HPDE6-E6E7 (cell line): ENCODE measurements at regions not wholly inside any gene's neighbourhood (a gene's known extent, or its start where the extent isn't known, plus 50 kb on each side); places are given as distances from the start of the nearest gene placed in this dataset.
"Not testable (repeated sequence)": the region's sequence is repeated elsewhere in the genome, so short reads cannot be mapped to it uniquely, and the experiment has no call there.

Source experiments
- DNase-seq: peaks from one replicate; pipeline ENCODE4 v3.0.0; 2011; ENCODE audit warnings: missing footprints; ENCODE audit errors: extremely low spot score

GRCh38 chr14:103186909-103187586 is 63.8 kb downstream of the TNFAIP2 start:
- DNase-seq, result no peak

GRCh38 chr14:103187911-103188310 is 64.7 kb downstream of the TNFAIP2 start:
- DNase-seq, result no peak

DNA sequence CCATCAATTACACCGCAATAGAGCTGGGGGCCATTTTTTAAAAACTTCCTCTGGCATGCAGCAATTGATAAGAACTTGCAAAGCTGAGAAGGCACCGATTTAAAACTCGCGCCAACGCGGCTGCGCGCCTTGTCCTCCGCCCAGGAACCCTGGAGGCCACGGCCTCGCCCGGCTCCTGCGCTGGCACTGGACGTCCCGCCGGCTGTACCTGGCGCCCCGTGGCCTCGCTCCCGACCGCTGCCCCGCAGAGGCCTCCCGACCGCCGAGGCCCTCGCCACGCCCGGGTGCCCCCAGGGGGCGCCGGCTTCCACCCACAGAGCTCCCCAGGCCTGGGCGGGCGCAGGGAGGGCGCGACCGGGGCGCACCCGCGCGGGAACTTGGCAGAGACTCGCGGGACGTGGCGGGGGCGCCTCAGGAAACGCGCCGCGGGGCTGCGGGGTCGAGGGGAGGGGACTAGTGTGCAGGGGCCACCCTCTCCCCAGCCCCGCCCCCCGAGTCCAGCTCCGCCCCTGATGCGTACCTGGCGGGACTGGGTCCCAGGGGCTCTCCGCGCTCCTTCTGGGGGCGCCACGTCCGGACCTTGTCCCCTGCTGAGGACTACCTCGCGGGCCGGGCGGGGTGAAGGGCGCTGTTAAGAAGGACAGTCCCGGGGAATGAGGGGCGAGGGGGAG is 65.7 kb downstream of the TNFAIP2 start:
- no peak for DNase-seq

- DNase-seq, result no peak
Observed at GRCh38 chr14:103189481-103190470, 66.5 kb downstream of the TNFAIP2 start.

- no peak for DNase-seq
Observed at GRCh38 chr14:103190741-103191140, 67.5 kb downstream of the TNFAIP2 start.

DNA sequence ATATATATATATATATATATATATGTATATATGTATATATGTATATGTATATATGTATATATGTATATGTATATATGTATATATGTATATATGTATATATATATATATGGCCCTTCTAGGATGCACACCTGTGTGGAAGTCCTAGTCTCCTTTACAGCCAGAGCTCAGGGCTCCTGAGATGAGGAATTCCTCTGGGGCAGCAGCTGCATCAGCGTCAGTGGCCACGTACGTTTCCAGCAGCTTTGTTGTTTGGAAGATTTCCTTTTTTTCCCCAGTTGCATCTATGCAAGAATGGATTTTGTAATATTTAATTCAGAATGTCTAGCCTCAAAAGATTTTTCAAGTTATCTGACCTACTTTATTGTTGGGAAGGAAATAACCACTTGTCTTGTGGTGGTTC is 68.6 kb downstream of the TNFAIP2 start:
- no peak for DNase-seq

- DNase-seq, result no peak
Observed at GRCh38 chr14:103192246-103192840, 69.1 kb downstream of the TNFAIP2 start.

DNA sequence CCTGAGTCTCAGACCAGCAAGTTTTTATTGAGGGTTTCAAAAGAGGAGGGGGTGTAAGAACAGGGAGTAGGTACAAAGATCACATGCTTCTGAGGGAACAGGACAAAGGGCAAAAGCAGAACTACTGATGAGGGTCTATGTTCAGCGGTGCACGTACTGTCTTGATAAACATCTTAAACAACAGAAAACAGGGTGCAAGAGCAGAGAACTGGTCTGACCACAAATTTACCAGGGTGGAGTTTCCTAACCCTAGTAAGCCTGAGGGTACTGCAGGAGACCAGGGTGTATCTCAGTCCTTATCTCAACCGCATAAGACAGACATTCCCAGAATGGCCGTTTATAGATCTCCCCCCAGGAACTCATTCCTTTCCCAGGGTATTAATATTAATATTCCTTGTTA is 69.6 kb downstream of the TNFAIP2 start:
- not testable (repeated sequence) for DNase-seq

DNA sequence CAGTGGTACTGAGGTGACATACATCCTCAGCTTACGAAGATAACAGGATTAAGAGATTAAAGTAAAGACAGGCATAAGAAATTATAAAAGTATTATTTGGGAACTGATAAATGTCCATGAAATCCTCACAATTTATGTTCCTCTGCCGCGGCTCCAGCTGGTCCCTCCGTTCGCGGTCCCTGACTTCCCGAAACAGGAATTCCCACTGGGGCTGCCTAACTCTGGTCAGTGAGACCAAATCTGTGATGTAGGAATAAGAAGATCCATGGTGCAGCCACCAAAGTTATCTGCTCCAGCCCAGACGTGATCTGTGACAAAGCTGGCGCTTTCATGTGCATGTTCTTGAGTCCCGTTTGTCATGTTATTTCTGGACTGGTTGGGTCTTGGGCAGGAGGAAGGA is 70.2 kb downstream of the TNFAIP2 start:
- DNase-seq, result not testable (repeated sequence)

- no peak for DNase-seq
Observed at GRCh38 chr14:103194256-103195045, 71.2 kb downstream of the TNFAIP2 start.

DNA sequence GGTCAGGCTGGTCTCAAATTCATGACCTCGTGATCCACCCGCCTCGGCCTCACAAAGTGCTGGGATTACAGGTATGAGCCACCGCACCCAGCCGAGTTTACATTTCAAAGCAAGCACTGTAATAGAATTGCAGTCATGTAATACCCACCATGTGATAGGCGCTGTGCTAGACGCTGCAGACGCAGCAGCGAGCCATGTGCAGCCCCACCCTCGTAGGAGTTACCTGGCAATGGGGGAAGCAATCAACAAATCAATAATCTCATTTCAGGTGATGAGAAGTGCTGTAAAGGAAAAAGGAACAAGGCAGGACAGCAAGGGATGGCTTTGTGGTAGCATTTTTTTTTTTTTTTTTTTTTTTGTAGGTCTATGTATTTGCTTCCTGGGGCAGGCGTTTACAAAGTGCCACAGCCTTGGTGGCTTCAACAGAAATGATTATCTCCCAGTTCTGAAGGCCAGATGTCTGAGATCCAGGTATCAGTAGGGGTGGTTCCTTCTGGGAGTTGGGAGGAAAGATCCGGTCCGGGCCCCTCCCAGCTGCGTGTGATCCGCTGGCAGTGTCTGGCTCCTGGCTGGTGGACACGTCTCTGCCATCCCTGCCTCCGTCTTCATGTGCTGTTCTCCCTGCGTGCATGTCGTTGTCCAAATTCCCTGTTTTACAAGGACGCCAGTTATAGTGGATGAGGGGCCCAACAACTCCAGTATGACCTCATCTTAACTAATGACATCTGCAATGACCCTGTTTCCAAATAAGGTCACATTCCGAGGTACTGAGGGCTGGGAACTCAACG is 72.8 kb downstream of the TNFAIP2 start:
- no peak for DNase-seq

- no peak for DNase-seq
Observed at GRCh38 chr14:103196716-103197115, 73.5 kb downstream of the TNFAIP2 start.

- DNase-seq, result peak; percentile 25
Observed at GRCh38 chr14:103198131-103199105, 75.2 kb downstream of the TNFAIP2 start.

DNA sequence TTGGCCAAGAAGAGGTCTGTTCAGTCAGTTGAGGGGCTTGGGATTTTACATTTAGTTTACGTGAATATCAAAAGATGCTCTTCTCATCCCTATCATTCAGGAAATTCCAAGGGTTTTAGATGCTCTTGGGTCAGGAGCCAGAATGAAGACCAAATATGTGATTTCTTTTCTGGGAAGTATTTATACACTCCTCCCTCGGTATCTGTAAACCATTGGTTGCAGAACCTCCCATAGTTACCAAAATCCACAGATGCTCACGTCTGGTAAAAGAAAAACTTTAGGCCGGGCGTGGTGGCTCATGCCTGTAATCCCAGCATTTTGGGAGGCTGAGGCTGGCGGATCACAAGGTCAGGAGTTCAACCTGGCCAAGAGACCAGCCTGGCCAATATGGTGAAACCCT is 75.9 kb downstream of the TNFAIP2 start:
- no peak for DNase-seq

GRCh38 chr14:103201801-103202200 is 78.5 kb downstream of the TNFAIP2 start:
- no peak for DNase-seq

DNA sequence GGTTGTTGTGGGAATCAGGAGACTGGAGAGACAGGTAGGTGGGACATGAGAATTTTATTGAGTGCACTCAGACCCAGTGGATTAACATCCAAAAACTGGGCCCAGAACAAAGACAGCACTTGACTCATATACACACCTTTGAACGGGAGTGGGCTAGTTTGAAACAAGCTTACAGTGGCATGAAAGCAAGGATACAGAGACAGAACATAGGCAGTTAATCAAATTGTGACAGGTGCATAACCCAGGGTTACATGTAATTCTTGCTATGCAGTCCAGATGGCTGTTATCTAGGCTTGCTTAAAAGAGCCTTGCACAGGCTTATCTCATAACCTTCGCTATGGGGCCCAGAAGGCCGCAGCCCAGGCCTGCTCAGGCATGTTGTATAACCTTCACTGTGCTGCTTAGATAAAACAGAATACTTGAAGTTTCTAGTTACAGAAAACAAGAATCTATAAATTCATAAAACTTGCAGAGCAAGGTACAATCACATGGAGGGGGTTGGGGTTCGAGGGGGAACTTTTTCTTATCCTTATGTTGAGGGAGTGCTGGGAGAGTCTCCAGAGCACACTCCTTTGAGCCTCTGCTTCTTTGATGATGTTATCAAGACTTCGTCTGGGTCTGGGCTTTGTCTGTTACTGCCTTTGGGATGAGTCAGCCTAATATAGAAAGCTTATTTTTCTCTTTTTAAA is 81.7 kb downstream of the TNFAIP2 start:
- DNase-seq, result no peak

DNA sequence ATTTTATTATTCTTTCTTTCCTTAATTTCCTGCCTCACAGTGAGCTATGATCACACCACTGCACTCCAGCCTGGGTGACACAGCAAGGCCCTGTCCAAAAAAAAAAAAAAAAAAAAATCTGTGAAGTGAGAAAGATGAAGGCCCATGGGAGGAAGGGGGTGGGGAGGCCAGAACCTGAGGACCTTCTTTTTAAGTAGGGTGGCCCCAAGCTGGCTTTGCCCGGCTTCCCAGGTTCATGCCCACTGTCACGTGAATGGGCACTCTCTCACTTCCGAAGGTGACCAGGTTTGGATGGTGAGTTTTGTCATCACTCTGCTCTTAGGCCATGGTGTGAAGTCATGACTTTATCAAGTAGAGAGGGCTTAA is 82.3 kb downstream of the TNFAIP2 start:
- DNase-seq, result no peak

GRCh38 chr14:103206023-103206481 is 82.8 kb downstream of the TNFAIP2 start:
- no peak for DNase-seq
